ENCODE measurements at regions not wholly inside any gene's neighbourhood (a gene's known extent, or its start where the extent isn't known, plus 50 kb on each side); places are given as distances from the start of the nearest gene placed in this dataset.

- H3K27ac ChIP-seq = no peak overlapping the region
- H3K4me3 ChIP-seq = no peak overlapping the region
- no peaks in the 10 kb centered on the region for H3K36me3 ChIP-seq (replicated peaks in 1 of 2; ENCODE audit: insufficient read depth in 1 of 2, low read depth in 2 of 2)
- DNase-seq (no peak), ATAC-seq (no peak)
- no peaks in the 10 kb centered on the region for H3K4me1 ChIP-seq
- no peaks in the 10 kb centered on the region for H3K9me3 ChIP-seq
- TF ChIP-seq CTCF (IDR thresholded peaks at IDR 0.05) (no peak), POLR2A (IDR thresholded peaks at IDR 0.05) (no peak)
- intact Hi-C loops (cut with DNase I) = no loop called here
- no peaks in the 10 kb centered on the region for H3K27me3 ChIP-seq
Observed at GRCh38 chr5:110852053-110852452, 113.2 kb downstream of the SLC25A46 start.

GRCh38 chr5:110852541-110852940, 113.7 kb downstream of the SLC25A46 start:
- Histone ChIP-seq H3K36me3 (replicated peaks in 1 of 2; ENCODE audit: insufficient read depth in 1 of 2, low read depth in 2 of 2) (no peaks in the 10 kb centered on the region), H3K9me3 (no peaks in the 10 kb centered on the region), H3K4me1 (no peaks in the 10 kb centered on the region), H3K27me3 (no peaks in the 10 kb centered on the region), H3K27ac (no peak overlapping the region), H3K4me3 (no peak overlapping the region)
- intact Hi-C loops (cut with DNase I) = no loop called here
- DNase-seq = no peak
- 56 to 57% methylated on average over 1 of the region's 1 CpG for WGBS, 2 donors
- TF ChIP-seq POLR2A (IDR thresholded peaks at IDR 0.05) (no peak), CTCF (IDR thresholded peaks at IDR 0.05) (no peak)
- no peak for ATAC-seq

- H3K27ac ChIP-seq = no peak overlapping the region
- WGBS, 2 donors = 40 to 41% methylated on average over 3 of the region's 3 CpGs
- TF ChIP-seq CTCF (IDR thresholded peaks at IDR 0.05) (no peak), POLR2A (IDR thresholded peaks at IDR 0.05) (no peak)
- no peaks in the 10 kb centered on the region for H3K36me3 ChIP-seq (replicated peaks in 1 of 2; ENCODE audit: insufficient read depth in 1 of 2, low read depth in 2 of 2)
- H3K27me3 ChIP-seq = no peaks in the 10 kb centered on the region
- DNase-seq = no peak
- H3K4me3 ChIP-seq = no peak overlapping the region
- no peaks in the 10 kb centered on the region for H3K9me3 ChIP-seq
- intact Hi-C loops (cut with DNase I) = no loop called here
- H3K4me1 ChIP-seq = no peaks in the 10 kb centered on the region
- no peak for ATAC-seq
Observed at GRCh38 chr5:110853267-110853666, 114.5 kb downstream of the SLC25A46 start.

- intact Hi-C loops (cut with DNase I) = no loop called here
- TF ChIP-seq POLR2A (IDR thresholded peaks at IDR 0.05) (no peak), CTCF (IDR thresholded peaks at IDR 0.05) (no peak)
- no peaks in the 10 kb centered on the region for H3K27me3 ChIP-seq
- no peak for DNase-seq
- H3K27ac ChIP-seq = no peak overlapping the region
- H3K4me1 ChIP-seq = no peaks in the 10 kb centered on the region
- H3K4me3 ChIP-seq = no peak overlapping the region
- no peaks in the 10 kb centered on the region for H3K36me3 ChIP-seq (replicated peaks in 1 of 2; ENCODE audit: insufficient read depth in 1 of 2, low read depth in 2 of 2)
- no peaks in the 10 kb centered on the region for H3K9me3 ChIP-seq
- no peak for ATAC-seq
- WGBS, 2 donors = 38 to 44% methylated on average over 1 of the region's 1 CpG
Observed at GRCh38 chr5:110854200-110854599, 115.4 kb downstream of the SLC25A46 start.

- no peaks in the 10 kb centered on the region for H3K9me3 ChIP-seq
- no peak for TF ChIP-seq POLR2A (IDR thresholded peaks at IDR 0.05)
- TF ChIP-seq CTCF (IDR thresholded peaks at IDR 0.05) = no peak
- H3K4me3 ChIP-seq = no peak overlapping the region
Observed at GRCh38 chr5:110855961-110856360, 117.2 kb downstream of the SLC25A46 start.

More at GRCh38 chr5:110855961-110856360, 117.2 kb downstream of the SLC25A46 start:
- Histone ChIP-seq H3K27me3 (no peaks in the 10 kb centered on the region), H3K4me1 (no peaks in the 10 kb centered on the region), H3K27ac (no peak overlapping the region), H3K36me3 (replicated peaks in 1 of 2; ENCODE audit: insufficient read depth in 1 of 2, low read depth in 2 of 2) (no peaks in the 10 kb centered on the region)
- ATAC-seq (no peak), DNase-seq (no peak)
- intact Hi-C loops (cut with DNase I) = no loop called here
- WGBS, 2 donors = 40 to 57% methylated on average over 1 of the region's 1 CpG
